H9 (cell line): ENCODE measurements at regions not wholly inside any gene's neighbourhood (a gene's known extent, or its start where the extent isn't known, plus 50 kb on each side); places are given as distances from the start of the nearest gene placed in this dataset.
A peak's percentile ranks its signal among the peaks of the same experiment; 100 is the strongest.

ENCODE experiments used
- DNase-seq: peaks from one replicate; pipeline ENCODE4 v3.0.0-alpha.2; 2017
- H2AFZ ChIP-seq: one replicate; pipeline ENCODE4 v1.6.1; 2013; ENCODE audit warnings: mild to moderate bottlenecking, low read length, control low read depth, moderate library complexity
- H2AK5ac ChIP-seq: 2 replicates; pipeline ENCODE4 v1.6.1; 2013; ENCODE audit warnings: low read length, control low read depth, mixed read lengths; ENCODE audit not compliant: insufficient read length
- H2BK120ac ChIP-seq: one replicate; pipeline ENCODE4 v1.6.1; 2013; ENCODE audit warnings: low read depth, mild to moderate bottlenecking, low read length, control low read depth, inconsistent platforms; ENCODE audit not compliant: poor library complexity, severe bottlenecking
- H2BK12ac ChIP-seq: 2 replicates; pipeline ENCODE4 v1.6.1; 2013; ENCODE audit warnings: low read length, control low read depth, mixed read lengths, low read depth; ENCODE audit not compliant: insufficient read length
- H2BK15ac ChIP-seq: 2 replicates; pipeline ENCODE4 v1.6.1; 2013; ENCODE audit warnings: low read depth, low read length, control low read depth
- H2BK20ac ChIP-seq: one replicate; pipeline ENCODE4 v1.6.1; 2013; ENCODE audit warnings: low read depth, mild to moderate bottlenecking, low read length, control low read depth, inconsistent platforms; ENCODE audit not compliant: poor library complexity, severe bottlenecking
- H2BK5ac ChIP-seq: 2 replicates; pipeline ENCODE4 v1.6.1; 2013; ENCODE audit warnings: low read length, control low read depth, mixed read lengths; ENCODE audit not compliant: insufficient read length
- H3K14ac ChIP-seq: 2 replicates; pipeline ENCODE4 v1.6.1; 2013; ENCODE audit warnings: low read length, control low read depth; ENCODE audit not compliant: insufficient read depth
- H3K18ac ChIP-seq: 2 replicates; pipeline ENCODE4 v1.6.1; 2013; ENCODE audit warnings: low read depth, mild to moderate bottlenecking, mixed read lengths, low read length, control low read depth; ENCODE audit not compliant: insufficient read length
- H3K23ac ChIP-seq: 2 replicates; pipeline ENCODE4 v1.6.1; 2013; ENCODE audit warnings: low read length, control low read depth, mixed read lengths, low read depth; ENCODE audit not compliant: insufficient read length
- H3K23me2 ChIP-seq: 2 replicates; pipeline ENCODE4 v1.6.1; 2013; ENCODE audit warnings: low read depth, mild to moderate bottlenecking, mixed read lengths, low read length, control low read depth; ENCODE audit not compliant: insufficient read length, poor library complexity, severe bottlenecking
- H3K27ac ChIP-seq: 2 replicates; pipeline ENCODE4 v1.5.1; 2013; ENCODE audit warnings: low read length, control low read depth, mixed read lengths, low read depth; ENCODE audit not compliant: insufficient read length
- H3K27me3 ChIP-seq: 2 replicates; pipeline ENCODE4 v1.6.1; 2013; ENCODE audit warnings: low read length, control low read depth, inconsistent platforms; ENCODE audit not compliant: insufficient read depth
- H3K4ac ChIP-seq: 2 replicates; pipeline ENCODE4 v1.6.1; 2013; ENCODE audit warnings: low read depth, mild to moderate bottlenecking, control low read depth, inconsistent platforms, low read length, moderate library complexity
- H3K4me1 ChIP-seq: 2 replicates; pipeline ENCODE4 v1.6.1; 2013; ENCODE audit warnings: low read length, control low read depth, inconsistent platforms; ENCODE audit not compliant: insufficient read depth
- H3K4me2 ChIP-seq: 2 replicates; pipeline ENCODE4 v1.6.1; 2013; ENCODE audit warnings: low read length, control low read depth, mixed read lengths; ENCODE audit not compliant: insufficient read length, insufficient read depth
- H3K56ac ChIP-seq: 2 replicates; pipeline ENCODE4 v1.6.1; 2013; ENCODE audit warnings: low read depth, mild to moderate bottlenecking, mixed read lengths, low read length, control low read depth; ENCODE audit not compliant: insufficient read length
- H3K79me1 ChIP-seq: 2 replicates; pipeline ENCODE4 v1.6.1; 2013; ENCODE audit warnings: low read depth, mild to moderate bottlenecking, moderate library complexity, low read length, control low read depth, inconsistent platforms; ENCODE audit not compliant: insufficient read depth, poor library complexity, severe bottlenecking
- H3K79me2 ChIP-seq: 2 replicates; pipeline ENCODE4 v1.6.1; 2013; ENCODE audit warnings: low read length, control low read depth, inconsistent platforms; ENCODE audit not compliant: insufficient read depth
- H3K9ac ChIP-seq: 2 replicates; pipeline ENCODE4 v1.6.1; 2013; ENCODE audit warnings: low read length, control low read depth, mixed read lengths; ENCODE audit not compliant: insufficient read length; ENCODE audit errors: extremely low read depth
- H3K9me3 ChIP-seq: one replicate; pipeline ENCODE4 v1.6.1; 2013; ENCODE audit warnings: low read depth, low read length, inconsistent platforms; ENCODE audit not compliant: control insufficient read depth
- H3T11ph ChIP-seq: one replicate; pipeline ENCODE4 v1.6.1; 2013; ENCODE audit warnings: mild to moderate bottlenecking, low read length, control low read depth, inconsistent platforms
- H4K20me1 ChIP-seq: one replicate; pipeline ENCODE4 v1.6.1; 2013; ENCODE audit not compliant: control insufficient read depth, insufficient read length, insufficient read depth
- H4K5ac ChIP-seq: 2 replicates; pipeline ENCODE4 v1.6.1; 2013; ENCODE audit warnings: low read depth, mild to moderate bottlenecking, mixed read lengths, low read length, control low read depth; ENCODE audit not compliant: insufficient read length
- H4K8ac ChIP-seq: replicated peaks from 2 replicates; pipeline ENCODE4 v1.6.1; 2013; ENCODE audit warnings: low read length, control low read depth, mixed read lengths, low read depth; ENCODE audit not compliant: insufficient read length
- H4K91ac ChIP-seq: 2 replicates; pipeline ENCODE4 v1.6.1; 2013; ENCODE audit warnings: low read depth, mild to moderate bottlenecking, moderate library complexity, mixed read lengths, low read length, control low read depth; ENCODE audit not compliant: insufficient read length
- H3K27ac Mint-ChIP-seq, 3 experiments: 2 replicates in 2 of 3; 3 replicates in 1 of 3; pipeline ENCODE4 v1.8.0; 2020 to 2021; ENCODE audit warnings: mixed read lengths in 3 of 3, mild to moderate bottlenecking in 1 of 3, moderate library complexity in 1 of 3
- H3K27me3 Mint-ChIP-seq: 2 replicates; pipeline ENCODE4 v1.8.0; 2021; ENCODE audit warnings: low read depth, mild to moderate bottlenecking, moderate library complexity, mixed read lengths
- H3K36me3 Mint-ChIP-seq, 3 experiments: 2 replicates in 2 of 3; 3 replicates in 1 of 3; pipeline ENCODE4 v1.8.0; 2020 to 2021; ENCODE audit warnings: low read depth in 3 of 3, mixed read lengths in 3 of 3; ENCODE audit not compliant: insufficient read depth in 1 of 3
- H3K4me1 Mint-ChIP-seq, 2 experiments: 2 replicates each; pipeline ENCODE4 v1.8.0; 2020; ENCODE audit warnings: mixed read lengths in 2 of 2
- H3K4me3 Mint-ChIP-seq, 2 experiments: 2 replicates in 1 of 2; 3 replicates in 1 of 2; pipeline ENCODE4 v1.8.0; 2020 to 2021; ENCODE audit warnings: mild to moderate bottlenecking in 2 of 2, mixed read lengths in 2 of 2, moderate library complexity in 1 of 2
- H3K9me3 Mint-ChIP-seq, 2 experiments: 2 replicates in 1 of 2; 3 replicates in 1 of 2; pipeline ENCODE4 v1.8.0; 2020; ENCODE audit warnings: mild to moderate bottlenecking in 2 of 2, mixed read lengths in 2 of 2, moderate library complexity in 1 of 2
- WGBS: extraction: QIAGEN DNeasy Blood & Tissue Kit; methylation state at CpG from one replicate; pipeline ENCODE4 v1.1.7; 2013; ENCODE audit warnings: missing lambda C conversion rate, low lambda C conversion rate, mixed read lengths; ENCODE audit not compliant: insufficient read length; ENCODE audit errors: extremely low coverage; 5-methylcytosine and 5-hydroxymethylcytosine counted together
- TF ChIP-seq, protein P1 (sequence below): fragments of 200-600 bp; sonication (generic); conservative IDR thresholded peaks from 3 replicates; pipeline ENCODE4 v1.8.0; 2021; ENCODE audit warnings: antibody characterized with exemption, mild to moderate bottlenecking

DNA sequence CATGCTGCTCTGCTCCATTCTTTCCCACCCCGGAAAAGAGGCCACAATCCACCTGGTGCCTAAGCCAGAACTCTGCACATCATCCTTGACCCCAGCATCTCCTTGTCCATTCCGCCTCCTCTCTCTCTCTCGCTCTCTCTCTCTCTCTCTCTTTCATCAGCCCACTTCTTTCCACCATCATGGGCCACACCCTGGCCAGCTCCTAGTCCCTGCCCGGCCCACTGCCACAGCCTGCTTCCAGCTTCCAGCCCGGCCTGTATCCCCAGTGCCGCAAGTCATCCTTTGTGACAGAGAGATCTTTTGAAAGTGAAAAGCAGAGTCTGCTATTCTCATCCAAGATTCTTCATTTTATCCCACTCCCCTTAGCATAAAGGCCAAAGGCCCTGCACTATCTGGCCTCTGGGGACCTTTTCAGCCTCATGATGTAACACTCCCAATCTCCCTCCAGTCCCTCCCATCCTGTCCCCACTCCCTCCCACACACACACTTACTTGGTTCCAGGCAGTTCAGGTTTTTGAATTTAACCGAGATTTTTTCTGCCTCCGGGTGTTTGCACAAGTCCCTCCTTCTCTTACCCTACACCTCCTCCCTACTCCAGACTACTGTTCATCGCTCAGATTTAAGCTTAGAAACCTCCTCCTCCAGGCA is 214.0 kb downstream of the EN1 start:
- Histone ChIP-seq H3K4me1 (peaks cover 14% of the 10 kb centered on the region), H2BK15ac (no peak overlapping the region), H2BK5ac (no peak overlapping the region), H3K4ac (no peak overlapping the region), H3K27ac (no peak overlapping the region), H3K18ac (no peak overlapping the region), H3K9me3 (no peaks in the 10 kb centered on the region), H3K4me2 (no peak overlapping the region), H3K9ac (no peak overlapping the region), H2BK120ac (no peak overlapping the region), H2AFZ (no peak overlapping the region), H3K23ac (no peak overlapping the region), H2BK20ac (no peak overlapping the region), H4K8ac (no peak overlapping the region), H3K79me1 (no peaks in the 10 kb centered on the region), H3K23me2 (no peaks in the 10 kb centered on the region), H3K27me3 (no peaks in the 10 kb centered on the region), H4K20me1 (no peaks in the 10 kb centered on the region), H2AK5ac (no peak overlapping the region), H3K14ac (no peak overlapping the region), H4K5ac (no peak overlapping the region), H4K91ac (no peak overlapping the region), H3T11ph (no peak overlapping the region), H2BK12ac (no peak overlapping the region), H3K79me2 (no peaks in the 10 kb centered on the region), H3K56ac (no peak overlapping the region)
- DNase-seq, result no peak
- no CpG with 5 or more reads among the region's 9 CpGs for WGBS
- H3K4me3 Mint-ChIP-seq, result no peak overlapping the region
- H3K9me3 Mint-ChIP-seq, result peaks cover 0 to 5% of the 10 kb centered on the region in 2 experiments; a peak in 2 of 5 replicates
- TF ChIP-seq, protein P1, sequence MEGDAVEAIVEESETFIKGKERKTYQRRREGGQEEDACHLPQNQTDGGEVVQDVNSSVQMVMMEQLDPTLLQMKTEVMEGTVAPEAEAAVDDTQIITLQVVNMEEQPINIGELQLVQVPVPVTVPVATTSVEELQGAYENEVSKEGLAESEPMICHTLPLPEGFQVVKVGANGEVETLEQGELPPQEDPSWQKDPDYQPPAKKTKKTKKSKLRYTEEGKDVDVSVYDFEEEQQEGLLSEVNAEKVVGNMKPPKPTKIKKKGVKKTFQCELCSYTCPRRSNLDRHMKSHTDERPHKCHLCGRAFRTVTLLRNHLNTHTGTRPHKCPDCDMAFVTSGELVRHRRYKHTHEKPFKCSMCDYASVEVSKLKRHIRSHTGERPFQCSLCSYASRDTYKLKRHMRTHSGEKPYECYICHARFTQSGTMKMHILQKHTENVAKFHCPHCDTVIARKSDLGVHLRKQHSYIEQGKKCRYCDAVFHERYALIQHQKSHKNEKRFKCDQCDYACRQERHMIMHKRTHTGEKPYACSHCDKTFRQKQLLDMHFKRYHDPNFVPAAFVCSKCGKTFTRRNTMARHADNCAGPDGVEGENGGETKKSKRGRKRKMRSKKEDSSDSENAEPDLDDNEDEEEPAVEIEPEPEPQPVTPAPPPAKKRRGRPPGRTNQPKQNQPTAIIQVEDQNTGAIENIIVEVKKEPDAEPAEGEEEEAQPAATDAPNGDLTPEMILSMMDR, result no peak
- peaks cover 3 to 4% (median 4%) of the 10 kb centered on the region in 3 experiments; a peak in 4 of 7 replicates for H3K36me3 Mint-ChIP-seq
- H3K27ac Mint-ChIP-seq, result peak overlapping the region in 1 of 3 experiments; percentile 78; a peak in 1 of 7 replicates
- H3K4me1 Mint-ChIP-seq, result peaks cover 28 to 32% of the 10 kb centered on the region in 2 experiments
- peaks cover 16% of the 10 kb centered on the region for H3K27me3 Mint-ChIP-seq
